ENCODE measurements at regions not wholly inside any gene's neighbourhood (a gene's known extent, or its start where the extent isn't known, plus 50 kb on each side); places are given as distances from the start of the nearest gene placed in this dataset.
A peak's percentile ranks its signal among the peaks of the same experiment; 100 is the strongest.

DNA sequence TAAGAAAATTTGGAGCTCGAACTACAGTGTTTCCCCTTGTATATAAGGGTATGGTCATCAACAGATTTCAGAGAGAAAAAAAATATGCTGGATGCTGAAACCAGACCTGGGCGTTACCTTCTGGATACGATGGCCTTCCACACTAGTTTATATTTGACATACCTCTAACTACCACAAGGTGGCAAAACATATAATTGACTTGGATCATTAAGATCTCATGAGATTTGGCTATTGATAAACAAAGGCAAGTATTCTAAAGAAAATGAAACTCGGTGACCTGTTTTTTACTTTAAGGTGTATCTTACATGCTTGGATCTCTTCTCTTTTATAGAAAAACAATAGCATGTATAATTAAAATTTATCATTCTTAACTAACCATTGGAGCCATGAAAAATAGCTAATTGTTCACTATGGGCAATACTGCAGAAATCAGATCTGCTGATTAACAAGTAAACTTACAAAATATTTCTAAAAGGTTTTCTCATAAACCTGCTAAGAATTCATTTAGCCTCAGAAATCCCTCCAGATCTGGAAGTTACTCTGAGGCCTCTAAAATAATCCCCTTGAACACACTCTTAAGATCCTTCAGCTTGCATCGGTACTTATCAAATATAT is 300.6 kb upstream of the KCNH8 start:
- TF ChIP-seq, protein P1, sequence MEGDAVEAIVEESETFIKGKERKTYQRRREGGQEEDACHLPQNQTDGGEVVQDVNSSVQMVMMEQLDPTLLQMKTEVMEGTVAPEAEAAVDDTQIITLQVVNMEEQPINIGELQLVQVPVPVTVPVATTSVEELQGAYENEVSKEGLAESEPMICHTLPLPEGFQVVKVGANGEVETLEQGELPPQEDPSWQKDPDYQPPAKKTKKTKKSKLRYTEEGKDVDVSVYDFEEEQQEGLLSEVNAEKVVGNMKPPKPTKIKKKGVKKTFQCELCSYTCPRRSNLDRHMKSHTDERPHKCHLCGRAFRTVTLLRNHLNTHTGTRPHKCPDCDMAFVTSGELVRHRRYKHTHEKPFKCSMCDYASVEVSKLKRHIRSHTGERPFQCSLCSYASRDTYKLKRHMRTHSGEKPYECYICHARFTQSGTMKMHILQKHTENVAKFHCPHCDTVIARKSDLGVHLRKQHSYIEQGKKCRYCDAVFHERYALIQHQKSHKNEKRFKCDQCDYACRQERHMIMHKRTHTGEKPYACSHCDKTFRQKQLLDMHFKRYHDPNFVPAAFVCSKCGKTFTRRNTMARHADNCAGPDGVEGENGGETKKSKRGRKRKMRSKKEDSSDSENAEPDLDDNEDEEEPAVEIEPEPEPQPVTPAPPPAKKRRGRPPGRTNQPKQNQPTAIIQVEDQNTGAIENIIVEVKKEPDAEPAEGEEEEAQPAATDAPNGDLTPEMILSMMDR (IDR thresholded peaks at IDR 0.05) = peak; percentile 24 to 39 (median 32)
- no peak for TF ChIP-seq POLR2A (IDR thresholded peaks at IDR 0.05)

Measured in right lobe of liver (tissue), 4 donors.